HEK293 (cell line): ENCODE measurements at regions not wholly inside any gene's neighbourhood (a gene's known extent, or its start where the extent isn't known, plus 50 kb on each side); places are given as distances from the start of the nearest gene placed in this dataset.

ENCODE experiments used
- GLIS1 ChIP-seq: fragments of 450-650 bp; formaldehyde crosslinking; IDR thresholded peaks from 2 replicates; pipeline ENCODE4 v1.5.1; 2016; ENCODE audit warnings: missing biosample characterization, missing genetic modification characterization
- HOXD13 ChIP-seq: sonication (generic); formaldehyde crosslinking; IDR thresholded peaks from 2 replicates; pipeline ENCODE4 v1.8.0; 2022; ENCODE audit warnings: missing genetic modification reagents, borderline replicate concordance
- KLF10 ChIP-seq: fragments of 450-650 bp; IDR thresholded peaks from 2 replicates; pipeline ENCODE4 v1.5.1; 2018; ENCODE audit warnings: missing biosample characterization, mild to moderate bottlenecking, missing genetic modification characterization
- KLF7 ChIP-seq: fragments of 450-650 bp; formaldehyde crosslinking; IDR thresholded peaks from 2 replicates; pipeline ENCODE4 v1.5.1; 2016; ENCODE audit warnings: missing biosample characterization, missing genetic modification characterization, borderline replicate concordance
- PBX3 ChIP-seq: sonication (generic); formaldehyde crosslinking; IDR thresholded peaks from 2 replicates; pipeline ENCODE4 v1.8.1; 2022; ENCODE audit warnings: mild to moderate bottlenecking, moderate library complexity, missing genetic modification reagents
- SCRT1 ChIP-seq: fragments of 450-650 bp; formaldehyde crosslinking; IDR thresholded peaks from 2 replicates; pipeline ENCODE4 v1.5.1; 2016; ENCODE audit warnings: missing biosample characterization, missing genetic modification characterization, borderline replicate concordance
- TCF7L2 ChIP-seq: IDR thresholded peaks from 2 replicates; pipeline ENCODE4 v1.6.1; 2011; ENCODE audit warnings: low read depth, mild to moderate bottlenecking, inconsistent platforms, low read length, moderate library complexity, borderline replicate concordance
- WT1 ChIP-seq: fragments of 450-650 bp; formaldehyde crosslinking; IDR thresholded peaks from 2 replicates; pipeline ENCODE4 v1.5.1; 2016; ENCODE audit warnings: missing biosample characterization, missing genetic modification characterization
- YY1 ChIP-seq: fragments of 450-650 bp; formaldehyde crosslinking; IDR thresholded peaks from 2 replicates; pipeline ENCODE4 v1.5.1; 2018; ENCODE audit warnings: missing biosample characterization, missing genetic modification characterization
- ZBTB17 ChIP-seq: fragments of 450-650 bp; formaldehyde crosslinking; IDR thresholded peaks from 2 replicates; pipeline ENCODE4 v1.5.1; 2016; ENCODE audit warnings: missing biosample characterization, missing genetic modification characterization
- ZEB2 ChIP-seq: fragments of 450-650 bp; formaldehyde crosslinking; IDR thresholded peaks from 2 replicates; pipeline ENCODE4 v1.5.1; 2016; ENCODE audit warnings: missing biosample characterization, missing genetic modification characterization
- ZNF114 ChIP-seq: fragments of 450-650 bp; formaldehyde crosslinking; IDR thresholded peaks from 2 replicates; pipeline ENCODE4 v1.5.0; 2017; ENCODE audit warnings: missing biosample characterization, missing genetic modification characterization
- ZNF138 ChIP-seq: fragments of 450-650 bp; formaldehyde crosslinking; IDR thresholded peaks from 2 replicates; pipeline ENCODE4 v1.5.1; 2016; ENCODE audit warnings: missing biosample characterization, missing genetic modification characterization, borderline replicate concordance
- ZNF140 ChIP-seq: fragments of 450-650 bp; formaldehyde crosslinking; IDR thresholded peaks from 2 replicates; pipeline ENCODE4 v1.5.1; 2016; ENCODE audit warnings: missing biosample characterization, missing genetic modification characterization
- ZNF148 ChIP-seq: fragments of 450-650 bp; formaldehyde crosslinking; IDR thresholded peaks from 2 replicates; pipeline ENCODE4 v1.5.0; 2017; ENCODE audit warnings: missing biosample characterization, missing genetic modification characterization, borderline replicate concordance
- ZNF155 ChIP-seq: fragments of 450-650 bp; formaldehyde crosslinking; IDR thresholded peaks from 2 replicates; pipeline ENCODE4 v1.5.1; 2016; ENCODE audit warnings: missing biosample characterization, missing genetic modification characterization
- ZNF280D ChIP-seq: fragments of 450-650 bp; formaldehyde crosslinking; IDR thresholded peaks from 2 replicates; pipeline ENCODE4 v1.5.1; 2016; ENCODE audit warnings: missing biosample characterization, missing genetic modification characterization
- ZNF292 ChIP-seq: fragments of 450-650 bp; formaldehyde crosslinking; IDR thresholded peaks from 2 replicates; pipeline ENCODE4 v1.5.1; 2016; ENCODE audit warnings: low read depth, missing biosample characterization, missing genetic modification characterization, borderline replicate concordance
- ZNF366 ChIP-seq: fragments of 450-650 bp; formaldehyde crosslinking; conservative IDR thresholded peaks from 2 replicates; pipeline ENCODE4 v1.5.1; 2016; ENCODE audit warnings: missing biosample characterization, missing genetic modification characterization
- ZNF391 ChIP-seq: fragments of 450-650 bp; formaldehyde crosslinking; IDR thresholded peaks from 2 replicates; pipeline ENCODE4 v1.5.1; 2016; ENCODE audit warnings: low read depth, missing biosample characterization, missing genetic modification characterization, borderline replicate concordance
- ZNF423 ChIP-seq: fragments of 450-650 bp; formaldehyde crosslinking; IDR thresholded peaks from 2 replicates; pipeline ENCODE4 v1.5.1; 2016; ENCODE audit warnings: missing biosample characterization, missing genetic modification characterization
- ZNF48 ChIP-seq: fragments of 450-650 bp; formaldehyde crosslinking; IDR thresholded peaks from 2 replicates; pipeline ENCODE4 v1.5.1; 2016; ENCODE audit warnings: missing biosample characterization, missing genetic modification characterization
- ZNF530 ChIP-seq: fragments of 450-650 bp; formaldehyde crosslinking; IDR thresholded peaks from 2 replicates; pipeline ENCODE4 v1.5.1; 2016; ENCODE audit warnings: low read depth, missing biosample characterization, missing genetic modification characterization
- ZNF544 ChIP-seq: fragments of 450-650 bp; formaldehyde crosslinking; IDR thresholded peaks from 2 replicates; pipeline ENCODE4 v1.5.0; 2017; ENCODE audit warnings: missing biosample characterization, missing genetic modification characterization
- ZNF548 ChIP-seq: fragments of 450-650 bp; formaldehyde crosslinking; IDR thresholded peaks from 2 replicates; pipeline ENCODE4 v1.5.1; 2016; ENCODE audit warnings: missing biosample characterization, missing genetic modification characterization
- ZNF555 ChIP-seq: fragments of 450-650 bp; formaldehyde crosslinking; conservative IDR thresholded peaks from 2 replicates; pipeline ENCODE4 v1.5.1; 2017; ENCODE audit warnings: missing biosample characterization, mild to moderate bottlenecking, missing genetic modification characterization, inconsistent platforms
- ZNF580 ChIP-seq: fragments of 450-650 bp; formaldehyde crosslinking; IDR thresholded peaks from 2 replicates; pipeline ENCODE4 v1.5.1; 2016; ENCODE audit warnings: missing biosample characterization, missing genetic modification characterization
- ZNF600 ChIP-seq: fragments of 450-650 bp; formaldehyde crosslinking; IDR thresholded peaks from 2 replicates; pipeline ENCODE4 v1.5.1; 2016; ENCODE audit warnings: missing biosample characterization, missing genetic modification characterization
- ZNF623 ChIP-seq: fragments of 450-650 bp; formaldehyde crosslinking; IDR thresholded peaks from 2 replicates; pipeline ENCODE4 v1.5.1; 2016; ENCODE audit warnings: missing biosample characterization, missing genetic modification characterization
- ZNF692 ChIP-seq: fragments of 450-650 bp; formaldehyde crosslinking; IDR thresholded peaks from 2 replicates; pipeline ENCODE4 v1.5.1; 2016; ENCODE audit warnings: missing biosample characterization, missing genetic modification characterization
- ZNF707 ChIP-seq: fragments of 450-650 bp; formaldehyde crosslinking; IDR thresholded peaks from 2 replicates; pipeline ENCODE4 v1.5.1; 2016; ENCODE audit warnings: missing biosample characterization, missing genetic modification characterization
- ZNF830 ChIP-seq: fragments of 450-650 bp; IDR thresholded peaks from 2 replicates; pipeline ENCODE4 v1.5.0; 2018; ENCODE audit warnings: missing biosample characterization, missing genetic modification characterization, low read depth, mild to moderate bottlenecking, moderate library complexity
- ZSCAN18 ChIP-seq: fragments of 450-650 bp; formaldehyde crosslinking; IDR thresholded peaks from 2 replicates; pipeline ENCODE4 v1.5.1; 2016; ENCODE audit warnings: missing biosample characterization, missing genetic modification characterization

GRCh38 chr6:27651371-27651732, 178.4 kb upstream of the ZNF184 start (continued):
- TF ChIP-seq ZNF280D (tag by site-specific recombination), result no peak
- TF ChIP-seq ZNF155 (tag by site-specific recombination), result no peak
- TF ChIP-seq YY1 (tag by site-specific recombination), result no peak
- TF ChIP-seq ZNF530 (tag by site-specific recombination), result no peak
- TF ChIP-seq ZNF114, result no peak
- peak; percentile 94 for TF ChIP-seq ZNF366 (tag by site-specific recombination)
- TF ChIP-seq ZNF623, result no peak
- no peak for TF ChIP-seq PBX3 (CRISPR knock-in tag)
- TF ChIP-seq ZNF138 (tag by site-specific recombination), result no peak
- no peak for TF ChIP-seq ZNF555 (tag by site-specific recombination)
- TF ChIP-seq ZNF148 (tag by site-specific recombination), result 0 out of 2 replicates have a peak, but pooled peaks have one; percentile 22
- no peak for TF ChIP-seq ZNF707 (tag by site-specific recombination)
- peak; percentile 37; the same call in 1 of the 2 replicates for TF ChIP-seq ZNF391 (tag by site-specific recombination)
- TF ChIP-seq GLIS1 (tag by site-specific recombination), result no peak
- no peak for TF ChIP-seq SCRT1 (tag by site-specific recombination)
- no peak for TF ChIP-seq ZNF48
- TF ChIP-seq ZNF292 (tag by site-specific recombination), result no peak
- peak; percentile 77 for TF ChIP-seq ZNF580 (tag by site-specific recombination)
- TF ChIP-seq TCF7L2, result no peak
- TF ChIP-seq ZNF830 (tag by site-specific recombination), result no peak
- TF ChIP-seq HOXD13 (CRISPR knock-in tag), result no peak
- TF ChIP-seq ZNF544 (tag by site-specific recombination), result no peak
- peak; percentile 61; the same call in 1 of the 2 replicates for TF ChIP-seq WT1
- no peak for TF ChIP-seq ZSCAN18
- no peak for TF ChIP-seq KLF10 (tag by site-specific recombination)
- no peak for TF ChIP-seq ZNF140 (tag by site-specific recombination)
- TF ChIP-seq KLF7 (tag by site-specific recombination), result peak; percentile 94
- TF ChIP-seq ZNF600 (tag by site-specific recombination), result no peak
- no peak; the same call in 1 of the 2 replicates for TF ChIP-seq ZNF692 (tag by site-specific recombination)
- 0 out of 2 replicates have a peak, but pooled peaks have one; percentile 44 for TF ChIP-seq ZEB2 (tag by site-specific recombination)
- no peak for TF ChIP-seq ZNF548 (tag by site-specific recombination)
- TF ChIP-seq ZNF423, result no peak
- peak; percentile 92 for TF ChIP-seq ZBTB17 (tag by site-specific recombination)
